Adipocyte (in vitro differentiated cells): ENCODE measurements at regions not wholly inside any gene's neighbourhood (a gene's known extent, or its start where the extent isn't known, plus 50 kb on each side); places are given as distances from the start of the nearest gene placed in this dataset.

Source experiments
- DNase-seq: peaks from one replicate; pipeline ENCODE4 v3.0.0-alpha.2; 2015; ENCODE audit warnings: low read depth
- H3K27me3 ChIP-seq: replicated peaks from 2 replicates; pipeline ENCODE4 v1.7.0; 2013; ENCODE audit warnings: mild to moderate bottlenecking, low read length, moderate library complexity; ENCODE audit not compliant: control insufficient read depth, insufficient read depth
- H3K36me3 ChIP-seq: 2 replicates; pipeline ENCODE4 v1.7.0; 2013; ENCODE audit warnings: low read length, mild to moderate bottlenecking, moderate library complexity; ENCODE audit not compliant: control insufficient read depth, insufficient read depth, severe bottlenecking
- H3K4me1 ChIP-seq: 2 replicates; pipeline ENCODE4 v1.7.0; 2013; ENCODE audit warnings: mild to moderate bottlenecking, low read length, moderate library complexity; ENCODE audit not compliant: control insufficient read depth, insufficient read depth
- H3K4me3 ChIP-seq: 2 replicates; pipeline ENCODE4 v1.7.0; 2013; ENCODE audit warnings: mild to moderate bottlenecking, low read length, moderate library complexity
- H3K9ac ChIP-seq: 2 replicates; pipeline ENCODE4 v1.7.0; 2013; ENCODE audit warnings: mild to moderate bottlenecking, low read length, moderate library complexity
- H3K9me3 ChIP-seq: 2 replicates; pipeline ENCODE4 v1.7.0; 2013; ENCODE audit warnings: mild to moderate bottlenecking, low read length, moderate library complexity; ENCODE audit not compliant: control insufficient read depth

- no peaks in the 10 kb centered on the region for H3K36me3 ChIP-seq
- DNase-seq: no peak
- peaks cover 68% of the 10 kb centered on the region for H3K27me3 ChIP-seq
Measured at GRCh38 chr12:111203969-111204368, 164.9 kb downstream of the PHETA1 start.

GRCh38 chr12:111203446-111203845 is 165.4 kb downstream of the PHETA1 start:
- DNase-seq: no peak
- peaks cover 3% of the 10 kb centered on the region for H3K9me3 ChIP-seq

More at GRCh38 chr12:111203969-111204368, 164.9 kb downstream of the PHETA1 start:
- H3K9ac ChIP-seq: no peak overlapping the region
- H3K4me1 ChIP-seq: no peaks in the 10 kb centered on the region
- peaks cover 3% of the 10 kb centered on the region for H3K9me3 ChIP-seq
- H3K4me3 ChIP-seq: no peak overlapping the region

GRCh38 chr12:111202237-111202915 is 166.5 kb downstream of the PHETA1 start:
- Histone ChIP-seq H3K4me3 (no peak overlapping the region), H3K36me3 (no peaks in the 10 kb centered on the region), H3K4me1 (no peaks in the 10 kb centered on the region), H3K9me3 (no peaks in the 10 kb centered on the region), H3K27me3 (peaks cover 58% of the 10 kb centered on the region), H3K9ac (no peak overlapping the region)
- DNase-seq: no peak

More at GRCh38 chr12:111203446-111203845, 165.4 kb downstream of the PHETA1 start:
- H3K4me1 ChIP-seq: no peaks in the 10 kb centered on the region
- peaks cover 64% of the 10 kb centered on the region for H3K27me3 ChIP-seq
- no peaks in the 10 kb centered on the region for H3K36me3 ChIP-seq
- no peak overlapping the region for H3K9ac ChIP-seq
- H3K4me3 ChIP-seq: no peak overlapping the region

- H3K4me1 ChIP-seq: no peaks in the 10 kb centered on the region
- no peak overlapping the region for H3K9ac ChIP-seq
- H3K36me3 ChIP-seq: no peaks in the 10 kb centered on the region
- H3K9me3 ChIP-seq: no peaks in the 10 kb centered on the region
- H3K27me3 ChIP-seq: peaks cover 61% of the 10 kb centered on the region
- DNase-seq: no peak
- H3K4me3 ChIP-seq: no peak overlapping the region
Measured at GRCh38 chr12:111201495-111202236, 167.2 kb downstream of the PHETA1 start.

- peaks cover 4% of the 10 kb centered on the region for H3K9me3 ChIP-seq
- no peak overlapping the region for H3K4me3 ChIP-seq
- H3K9ac ChIP-seq: no peak overlapping the region
- no peaks in the 10 kb centered on the region for H3K4me1 ChIP-seq
- no peak for DNase-seq
- H3K36me3 ChIP-seq: no peaks in the 10 kb centered on the region
- H3K27me3 ChIP-seq: peaks cover 58% of the 10 kb centered on the region
Measured at GRCh38 chr12:111201036-111201435, 167.9 kb downstream of the PHETA1 start.

GRCh38 chr12:111197376-111197944 is 171.4 kb downstream of the PHETA1 start:
- H3K4me1 ChIP-seq: no peaks in the 10 kb centered on the region
- H3K27me3 ChIP-seq: peaks cover 50% of the 10 kb centered on the region
- no peak overlapping the region for H3K9ac ChIP-seq
- DNase-seq: no peak
- H3K36me3 ChIP-seq: no peaks in the 10 kb centered on the region
- H3K4me3 ChIP-seq: no peak overlapping the region
- peaks cover 7% of the 10 kb centered on the region for H3K9me3 ChIP-seq

GRCh38 chr12:111196532-111196931 is 172.4 kb downstream of the PHETA1 start:
- Histone ChIP-seq H3K27me3 (peaks cover 42% of the 10 kb centered on the region), H3K4me3 (no peak overlapping the region), H3K36me3 (no peaks in the 10 kb centered on the region), H3K9me3 (peaks cover 7% of the 10 kb centered on the region), H3K4me1 (no peaks in the 10 kb centered on the region), H3K9ac (no peak overlapping the region)
- DNase-seq: no peak

GRCh38 chr12:111195316-111195715 is 173.6 kb downstream of the PHETA1 start:
- Histone ChIP-seq H3K36me3 (no peaks in the 10 kb centered on the region), H3K9me3 (peaks cover 7% of the 10 kb centered on the region), H3K4me3 (no peak overlapping the region), H3K4me1 (no peaks in the 10 kb centered on the region), H3K9ac (no peak overlapping the region), H3K27me3 (peaks cover 35% of the 10 kb centered on the region)
- no peak for DNase-seq

- DNase-seq: no peak
- Histone ChIP-seq H3K27me3 (peaks cover 36% of the 10 kb centered on the region), H3K4me1 (no peaks in the 10 kb centered on the region), H3K9ac (no peak overlapping the region), H3K4me3 (no peak overlapping the region), H3K36me3 (no peaks in the 10 kb centered on the region), H3K9me3 (peaks cover 14% of the 10 kb centered on the region)
Measured at GRCh38 chr12:111194703-111195051, 174.2 kb downstream of the PHETA1 start.

- H3K36me3 ChIP-seq: no peaks in the 10 kb centered on the region
- no peak overlapping the region for H3K9ac ChIP-seq
- no peak for DNase-seq
- no peaks in the 10 kb centered on the region for H3K4me1 ChIP-seq
- H3K9me3 ChIP-seq: peaks cover 17% of the 10 kb centered on the region
- H3K27me3 ChIP-seq: peaks cover 34% of the 10 kb centered on the region
- H3K4me3 ChIP-seq: no peak overlapping the region
Measured at GRCh38 chr12:111193977-111194702, 174.8 kb downstream of the PHETA1 start.

- Histone ChIP-seq H3K4me3 (no peak overlapping the region), H3K9me3 (peaks cover 17% of the 10 kb centered on the region), H3K4me1 (no peaks in the 10 kb centered on the region), H3K36me3 (no peaks in the 10 kb centered on the region), H3K9ac (no peak overlapping the region), H3K27me3 (peaks cover 34% of the 10 kb centered on the region)
- no peak for DNase-seq
Measured at GRCh38 chr12:111193496-111193895, 175.4 kb downstream of the PHETA1 start.
